ENCODE measurements at regions not wholly inside any gene's neighbourhood (a gene's known extent, or its start where the extent isn't known, plus 50 kb on each side); places are given as distances from the start of the nearest gene placed in this dataset.

DNA sequence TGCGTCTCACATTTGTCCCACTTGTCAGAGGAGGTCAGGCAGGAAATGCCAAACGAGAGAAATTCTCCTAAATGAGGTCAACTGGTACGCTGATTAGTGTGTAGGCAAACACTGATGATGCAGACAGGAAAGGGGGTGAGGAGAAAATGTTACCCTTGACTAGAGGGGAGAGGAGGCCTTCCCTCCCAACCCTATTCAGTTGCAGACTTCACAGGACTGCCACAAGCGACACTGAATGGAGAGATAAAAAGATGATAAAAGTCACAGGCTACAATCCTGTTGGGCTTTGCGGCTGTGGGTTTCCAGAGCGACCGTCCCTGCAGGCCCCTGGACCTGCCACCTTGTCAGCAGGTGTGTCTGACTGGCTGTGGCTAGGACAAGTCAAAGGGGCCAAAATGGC is 569.4 kb downstream of the CDH26 start:
- H3K9ac ChIP-seq (ENCODE audit: low read length): no peak overlapping the region
- no peak for TF ChIP-seq EZH2phosphoT487 (IDR thresholded peaks at IDR 0.05; ENCODE audit: low read length)
- TF ChIP-seq, protein P1, sequence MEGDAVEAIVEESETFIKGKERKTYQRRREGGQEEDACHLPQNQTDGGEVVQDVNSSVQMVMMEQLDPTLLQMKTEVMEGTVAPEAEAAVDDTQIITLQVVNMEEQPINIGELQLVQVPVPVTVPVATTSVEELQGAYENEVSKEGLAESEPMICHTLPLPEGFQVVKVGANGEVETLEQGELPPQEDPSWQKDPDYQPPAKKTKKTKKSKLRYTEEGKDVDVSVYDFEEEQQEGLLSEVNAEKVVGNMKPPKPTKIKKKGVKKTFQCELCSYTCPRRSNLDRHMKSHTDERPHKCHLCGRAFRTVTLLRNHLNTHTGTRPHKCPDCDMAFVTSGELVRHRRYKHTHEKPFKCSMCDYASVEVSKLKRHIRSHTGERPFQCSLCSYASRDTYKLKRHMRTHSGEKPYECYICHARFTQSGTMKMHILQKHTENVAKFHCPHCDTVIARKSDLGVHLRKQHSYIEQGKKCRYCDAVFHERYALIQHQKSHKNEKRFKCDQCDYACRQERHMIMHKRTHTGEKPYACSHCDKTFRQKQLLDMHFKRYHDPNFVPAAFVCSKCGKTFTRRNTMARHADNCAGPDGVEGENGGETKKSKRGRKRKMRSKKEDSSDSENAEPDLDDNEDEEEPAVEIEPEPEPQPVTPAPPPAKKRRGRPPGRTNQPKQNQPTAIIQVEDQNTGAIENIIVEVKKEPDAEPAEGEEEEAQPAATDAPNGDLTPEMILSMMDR (IDR thresholded peaks at IDR 0.05; ENCODE audit: low read length): no peak
- no peak for TF ChIP-seq EZH2 (optimal IDR thresholded peaks at IDR 0.05; ENCODE audit: low read depth, low read length)
- H2AFZ ChIP-seq (ENCODE audit: low read length): no peak overlapping the region
- H3K27ac ChIP-seq (ENCODE audit: low read length): no peak overlapping the region
- no peak for DNase-seq
- no peaks in the 10 kb centered on the region for H3K79me2 ChIP-seq (ENCODE audit: low read length)
- no peaks in the 10 kb centered on the region for H3F3A ChIP-seq (ENCODE audit: insufficient read depth, low read length)
- H3K27me3 ChIP-seq (replicated peaks; ENCODE audit: insufficient read depth, low read length): no peaks in the 10 kb centered on the region
- no peaks in the 10 kb centered on the region for H3K9me2 ChIP-seq (replicated peaks; ENCODE audit: insufficient read depth, low read length)
- H3K4me1 ChIP-seq (ENCODE audit: low read length): no peaks in the 10 kb centered on the region
- H3K4me2 ChIP-seq (ENCODE audit: low read depth, low read length): no peak overlapping the region
- no peaks in the 10 kb centered on the region for H4K20me1 ChIP-seq (ENCODE audit: insufficient read depth, low read length)
- H3K9me3 ChIP-seq (replicated peaks; ENCODE audit: insufficient read depth, low read length): no peaks in the 10 kb centered on the region
- no peak overlapping the region for H3K4me3 ChIP-seq (ENCODE audit: low read length)
- no peaks in the 10 kb centered on the region for H3K36me3 ChIP-seq (replicated peaks; ENCODE audit: insufficient read depth, low read length)

DNA sequence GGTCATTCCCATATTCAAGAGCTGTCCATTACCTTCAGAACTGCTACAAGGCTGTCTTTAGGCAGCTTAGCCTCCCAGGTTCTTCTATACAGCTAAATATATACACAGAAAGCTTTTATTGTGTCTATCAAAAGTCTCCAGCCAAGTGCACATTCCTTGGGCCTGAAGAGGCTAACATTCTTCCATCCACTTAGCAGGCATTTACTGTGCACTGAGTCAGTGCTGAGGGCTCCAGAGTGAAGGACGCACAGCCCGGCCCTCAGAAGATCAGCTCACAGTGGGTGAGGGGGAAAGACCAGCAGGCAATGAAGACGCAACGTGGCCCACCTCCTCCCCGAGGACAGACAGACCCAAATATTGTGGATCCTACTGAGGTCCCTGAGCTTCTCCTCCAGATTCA is 569.9 kb downstream of the CDH26 start:
- H3K9ac ChIP-seq (ENCODE audit: low read length): no peak overlapping the region
- no peaks in the 10 kb centered on the region for H3K9me2 ChIP-seq (replicated peaks; ENCODE audit: insufficient read depth, low read length)
- H3K4me2 ChIP-seq (ENCODE audit: low read depth, low read length): no peak overlapping the region
- H3K9me3 ChIP-seq (replicated peaks; ENCODE audit: insufficient read depth, low read length): no peaks in the 10 kb centered on the region
- H3K27me3 ChIP-seq (replicated peaks; ENCODE audit: insufficient read depth, low read length): no peaks in the 10 kb centered on the region
- no peak overlapping the region for H3K4me3 ChIP-seq (ENCODE audit: low read length)
- DNase-seq: no peak
- no peaks in the 10 kb centered on the region for H3F3A ChIP-seq (ENCODE audit: insufficient read depth, low read length)
- H4K20me1 ChIP-seq (ENCODE audit: insufficient read depth, low read length): no peaks in the 10 kb centered on the region
- H3K79me2 ChIP-seq (ENCODE audit: low read length): no peaks in the 10 kb centered on the region
- H3K36me3 ChIP-seq (replicated peaks; ENCODE audit: insufficient read depth, low read length): no peaks in the 10 kb centered on the region
- TF ChIP-seq, protein P1 (IDR thresholded peaks at IDR 0.05; ENCODE audit: low read length): no peak
- no peaks in the 10 kb centered on the region for H3K4me1 ChIP-seq (ENCODE audit: low read length)
- no peak overlapping the region for H3K27ac ChIP-seq (ENCODE audit: low read length)
- H2AFZ ChIP-seq (ENCODE audit: low read length): no peak overlapping the region

DNA sequence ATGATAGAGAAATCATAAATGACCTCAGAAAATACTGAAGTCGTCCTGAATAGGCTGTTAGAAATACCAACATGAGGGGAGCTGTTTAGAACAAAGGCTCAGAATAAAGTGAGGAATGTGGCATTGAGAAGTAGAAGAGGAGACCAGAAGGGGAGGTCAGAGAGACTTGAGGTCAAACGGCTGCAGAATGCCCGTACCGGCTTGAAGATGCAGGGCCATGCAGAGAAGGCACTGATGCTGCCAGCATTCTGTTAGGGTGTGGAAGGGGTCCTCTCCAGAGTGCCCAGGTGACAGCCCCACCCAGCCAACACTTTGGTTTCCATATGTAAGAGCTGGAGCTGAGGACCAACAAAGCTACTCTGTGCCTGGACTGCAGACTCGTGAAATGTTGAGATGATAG is 570.9 kb downstream of the CDH26 start:
- Histone ChIP-seq H3K27ac (ENCODE audit: low read length) (no peak overlapping the region), H2AFZ (ENCODE audit: low read length) (no peak overlapping the region), H3K36me3 (replicated peaks; ENCODE audit: insufficient read depth, low read length) (no peaks in the 10 kb centered on the region), H3K4me3 (ENCODE audit: low read length) (no peak overlapping the region), H3K27me3 (replicated peaks; ENCODE audit: insufficient read depth, low read length) (no peaks in the 10 kb centered on the region), H3K79me2 (ENCODE audit: low read length) (no peaks in the 10 kb centered on the region), H3K9me2 (replicated peaks; ENCODE audit: insufficient read depth, low read length) (no peaks in the 10 kb centered on the region), H3K9ac (ENCODE audit: low read length) (no peak overlapping the region), H3K9me3 (replicated peaks; ENCODE audit: insufficient read depth, low read length) (no peaks in the 10 kb centered on the region), H4K20me1 (ENCODE audit: insufficient read depth, low read length) (no peaks in the 10 kb centered on the region), H3F3A (ENCODE audit: insufficient read depth, low read length) (no peaks in the 10 kb centered on the region), H3K4me2 (ENCODE audit: low read depth, low read length) (no peak overlapping the region), H3K4me1 (ENCODE audit: low read length) (no peaks in the 10 kb centered on the region)
- no peak for DNase-seq
- TF ChIP-seq EZH2 (optimal IDR thresholded peaks at IDR 0.05; ENCODE audit: low read depth, low read length) (no peak), EZH2phosphoT487 (IDR thresholded peaks at IDR 0.05; ENCODE audit: low read length) (no peak)
- TF ChIP-seq, protein P1 (IDR thresholded peaks at IDR 0.05; ENCODE audit: low read length): no peak

DNA sequence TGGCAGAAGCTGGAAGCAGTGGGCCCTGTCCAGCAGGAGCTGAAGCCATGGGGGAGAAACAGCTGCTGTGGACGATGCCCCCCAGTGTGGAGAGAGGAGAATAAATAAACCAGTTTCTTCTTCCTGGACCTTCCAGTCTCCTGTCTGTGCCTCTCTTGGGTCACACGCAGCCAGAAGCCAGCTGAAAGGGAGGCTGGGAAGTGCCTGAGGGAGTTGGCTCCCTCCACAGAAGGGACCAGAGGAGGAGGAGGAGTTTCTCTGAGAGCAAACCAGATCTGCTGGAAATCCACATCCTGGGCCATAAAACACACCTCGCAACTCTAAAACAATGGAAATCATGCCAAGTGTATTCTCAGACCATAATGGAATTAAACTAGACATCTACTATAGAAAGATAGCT is 577.0 kb downstream of the CDH26 start:
- H3K27ac ChIP-seq (ENCODE audit: low read length): no peak overlapping the region
- H3K9me2 ChIP-seq (replicated peaks; ENCODE audit: insufficient read depth, low read length): no peaks in the 10 kb centered on the region
- H3F3A ChIP-seq (ENCODE audit: insufficient read depth, low read length): no peaks in the 10 kb centered on the region
- no peaks in the 10 kb centered on the region for H3K36me3 ChIP-seq (replicated peaks; ENCODE audit: insufficient read depth, low read length)
- no peaks in the 10 kb centered on the region for H3K4me1 ChIP-seq (ENCODE audit: low read length)
- H3K9me3 ChIP-seq (replicated peaks; ENCODE audit: insufficient read depth, low read length): no peaks in the 10 kb centered on the region
- no peak overlapping the region for H3K9ac ChIP-seq (ENCODE audit: low read length)
- TF ChIP-seq EZH2phosphoT487 (IDR thresholded peaks at IDR 0.05; ENCODE audit: low read length): no peak
- TF ChIP-seq, protein P1 (IDR thresholded peaks at IDR 0.05; ENCODE audit: low read length): no peak
- no peak for TF ChIP-seq EZH2 (optimal IDR thresholded peaks at IDR 0.05; ENCODE audit: low read depth, low read length)
- H3K4me3 ChIP-seq (ENCODE audit: low read length): no peak overlapping the region
- no peak for DNase-seq
- H3K27me3 ChIP-seq (replicated peaks; ENCODE audit: insufficient read depth, low read length): no peaks in the 10 kb centered on the region
- no peak overlapping the region for H3K4me2 ChIP-seq (ENCODE audit: low read depth, low read length)
- H4K20me1 ChIP-seq (ENCODE audit: insufficient read depth, low read length): no peaks in the 10 kb centered on the region
- no peak overlapping the region for H2AFZ ChIP-seq (ENCODE audit: low read length)
- no peaks in the 10 kb centered on the region for H3K79me2 ChIP-seq (ENCODE audit: low read length)
